ENCODE measurements at regions not wholly inside any gene's neighbourhood (a gene's known extent, or its start where the extent isn't known, plus 50 kb on each side); places are given as distances from the start of the nearest gene placed in this dataset.

DNA sequence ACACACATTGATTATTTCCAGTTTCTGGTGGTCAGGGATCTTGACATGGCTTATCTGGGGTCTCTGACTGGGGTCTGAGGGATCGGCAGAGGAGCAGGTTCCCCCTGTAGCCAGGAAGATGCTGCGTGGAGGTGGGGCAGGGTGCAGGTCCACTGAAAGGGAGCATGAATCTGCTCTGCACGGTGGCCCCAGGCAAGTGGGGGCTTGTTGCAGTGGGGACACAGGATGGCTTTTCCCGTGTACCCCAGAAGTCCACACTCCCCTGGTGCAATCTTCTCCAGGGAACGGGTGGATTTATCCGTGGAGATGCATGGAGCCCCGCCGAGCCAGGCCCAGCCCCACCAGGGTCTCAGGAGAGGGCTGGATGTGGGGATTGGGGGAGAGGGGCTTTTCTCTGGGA, 210.4 kb upstream of the C14orf180 start:
- Mint-ChIP-seq H3K36me3 (ENCODE audit: low read depth) (no peaks in the 10 kb centered on the region), H3K27ac (no peak overlapping the region), H3K4me3 (no peak overlapping the region), H3K9me3 (no peaks in the 10 kb centered on the region), H3K4me1 (ENCODE audit: low read depth) (no peaks in the 10 kb centered on the region), H3K27me3 (ENCODE audit: insufficient read depth) (no peaks in the 10 kb centered on the region)
- intact Hi-C loops (cut with micrococcal nuclease) = no loop called here
- DNase-seq (ENCODE audit: low spot score) = no peak

DNA sequence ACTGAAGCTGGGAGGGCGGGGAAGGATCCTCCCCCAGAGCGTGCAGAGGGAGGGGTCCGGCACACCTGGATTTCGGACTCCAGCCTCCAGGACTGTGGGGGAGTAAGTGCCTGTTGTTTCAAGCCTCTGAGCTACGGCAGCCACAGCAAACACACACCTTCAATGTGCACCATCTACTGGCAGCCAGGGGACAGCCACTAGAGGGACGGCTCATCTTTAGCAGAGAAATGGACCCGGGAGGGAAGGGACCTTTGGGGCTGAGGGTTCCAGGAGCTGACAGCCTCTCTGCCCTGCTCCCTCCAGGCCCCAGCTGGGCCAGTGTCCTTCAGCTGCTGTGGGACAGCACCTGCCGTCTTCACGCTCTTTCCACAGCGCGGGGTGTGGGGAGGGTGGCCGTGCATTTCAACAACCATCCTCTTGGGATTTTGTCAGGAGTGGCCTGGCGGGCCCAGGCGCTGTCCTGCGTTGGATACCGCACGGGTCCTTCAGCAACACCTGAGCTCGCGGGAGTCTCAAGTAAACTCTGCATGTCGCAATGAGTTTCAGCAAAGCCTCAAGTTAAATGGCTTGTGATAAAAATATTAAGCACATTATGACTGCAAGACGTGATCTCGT, 209.2 kb upstream of the C14orf180 start:
- no peak for DNase-seq (ENCODE audit: low spot score)
- Mint-ChIP-seq H3K27me3 (ENCODE audit: insufficient read depth) (no peaks in the 10 kb centered on the region), H3K9me3 (no peaks in the 10 kb centered on the region), H3K4me1 (ENCODE audit: low read depth) (no peaks in the 10 kb centered on the region), H3K4me3 (no peak overlapping the region), H3K36me3 (ENCODE audit: low read depth) (no peaks in the 10 kb centered on the region), H3K27ac (no peak overlapping the region)
- intact Hi-C loops (cut with micrococcal nuclease) = no loop called here

DNA sequence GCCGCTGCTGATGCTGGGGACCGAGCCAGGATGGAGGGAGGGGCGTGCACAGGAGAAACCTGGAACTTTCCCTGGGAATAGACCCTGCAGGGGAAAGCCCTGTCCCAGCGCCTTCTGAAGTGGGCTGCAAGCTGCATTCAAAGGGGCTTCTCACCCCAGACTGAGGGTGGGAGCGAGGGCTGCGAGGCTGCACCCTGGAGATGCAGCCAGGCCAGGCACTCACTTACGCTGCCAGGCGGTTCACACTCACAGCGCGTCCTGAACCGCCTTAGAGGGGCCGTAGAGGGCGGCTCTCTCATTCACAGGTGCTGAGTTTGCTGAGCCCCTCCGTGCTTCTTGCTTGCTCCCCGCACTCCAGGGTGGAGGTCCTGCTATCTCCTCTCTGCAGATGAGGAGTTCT, 208.5 kb upstream of the C14orf180 start:
- H3K9me3 Mint-ChIP-seq = no peaks in the 10 kb centered on the region
- no peak overlapping the region for H3K27ac Mint-ChIP-seq
- H3K27me3 Mint-ChIP-seq (ENCODE audit: insufficient read depth) = no peaks in the 10 kb centered on the region
- intact Hi-C loops (cut with micrococcal nuclease) = no loop called here
- H3K4me1 Mint-ChIP-seq (ENCODE audit: low read depth) = no peaks in the 10 kb centered on the region
- H3K36me3 Mint-ChIP-seq (ENCODE audit: low read depth) = no peaks in the 10 kb centered on the region
- no peak for DNase-seq (ENCODE audit: low spot score)
- no peak overlapping the region for H3K4me3 Mint-ChIP-seq

DNA sequence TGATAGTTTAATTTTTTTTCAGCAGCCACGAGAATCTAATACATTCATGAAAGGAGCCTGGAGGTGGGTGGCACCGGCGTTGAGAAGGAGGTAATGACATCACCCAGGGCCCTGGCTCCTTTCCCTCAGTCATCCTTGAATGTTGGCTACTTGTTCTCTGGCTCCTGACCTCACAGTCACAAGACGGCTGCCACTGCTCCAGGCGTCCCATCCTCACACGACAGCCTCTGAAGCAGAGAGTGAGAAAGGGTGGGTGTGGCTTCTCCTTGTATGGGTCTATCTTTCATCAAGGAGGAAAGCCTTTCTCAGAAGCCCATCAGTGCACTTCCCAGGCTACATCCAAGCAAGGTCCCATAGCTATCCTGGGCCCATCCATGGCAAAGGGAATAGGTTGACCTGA, 207.6 kb upstream of the C14orf180 start:
- no peak overlapping the region for H3K4me3 Mint-ChIP-seq
- no peaks in the 10 kb centered on the region for H3K27me3 Mint-ChIP-seq (ENCODE audit: insufficient read depth)
- H3K9me3 Mint-ChIP-seq = no peaks in the 10 kb centered on the region
- no peaks in the 10 kb centered on the region for H3K4me1 Mint-ChIP-seq (ENCODE audit: low read depth)
- H3K36me3 Mint-ChIP-seq (ENCODE audit: low read depth) = no peaks in the 10 kb centered on the region
- no peak for DNase-seq (ENCODE audit: low spot score)
- intact Hi-C loops (cut with micrococcal nuclease) = no loop called here
- H3K27ac Mint-ChIP-seq = no peak overlapping the region

DNA sequence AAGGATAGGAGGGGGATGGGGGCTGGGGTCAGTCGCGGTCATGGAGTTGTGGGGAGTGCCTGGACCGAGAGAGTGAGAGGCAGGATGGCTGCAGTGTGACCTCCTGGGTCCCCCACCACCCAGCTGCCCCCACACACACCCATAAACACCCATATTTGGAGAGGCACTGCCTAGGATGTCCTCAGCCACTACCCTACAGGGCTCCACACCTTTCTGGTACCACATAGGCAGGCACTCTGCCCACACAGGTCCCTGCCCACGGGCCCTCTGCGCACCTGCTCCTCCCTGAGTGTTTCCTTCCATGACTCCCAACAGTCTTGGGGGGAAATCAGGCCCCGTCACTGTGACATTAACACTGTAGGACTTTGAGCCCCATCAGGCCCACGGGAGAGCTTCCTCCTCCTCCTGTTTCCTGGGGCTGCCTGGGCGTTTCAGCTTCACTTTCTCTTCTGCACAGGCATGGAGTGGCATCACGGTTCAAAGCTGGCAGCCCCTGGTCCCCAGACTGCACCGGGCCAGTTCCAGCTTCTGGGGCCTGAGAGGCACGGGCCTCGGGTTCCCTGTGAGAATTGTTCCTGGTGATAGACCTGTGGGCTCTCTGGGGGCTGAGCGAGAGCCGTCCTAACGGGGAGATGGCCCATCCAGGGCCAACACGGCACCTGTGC, 207.0 kb upstream of the C14orf180 start:
- Mint-ChIP-seq H3K4me1 (ENCODE audit: low read depth) (no peaks in the 10 kb centered on the region), H3K9me3 (no peaks in the 10 kb centered on the region), H3K4me3 (no peak overlapping the region), H3K36me3 (ENCODE audit: low read depth) (no peaks in the 10 kb centered on the region), H3K27me3 (ENCODE audit: insufficient read depth) (no peaks in the 10 kb centered on the region), H3K27ac (no peak overlapping the region)
- no peak for DNase-seq (ENCODE audit: low spot score)
- intact Hi-C loops (cut with micrococcal nuclease) = no loop called here

DNA sequence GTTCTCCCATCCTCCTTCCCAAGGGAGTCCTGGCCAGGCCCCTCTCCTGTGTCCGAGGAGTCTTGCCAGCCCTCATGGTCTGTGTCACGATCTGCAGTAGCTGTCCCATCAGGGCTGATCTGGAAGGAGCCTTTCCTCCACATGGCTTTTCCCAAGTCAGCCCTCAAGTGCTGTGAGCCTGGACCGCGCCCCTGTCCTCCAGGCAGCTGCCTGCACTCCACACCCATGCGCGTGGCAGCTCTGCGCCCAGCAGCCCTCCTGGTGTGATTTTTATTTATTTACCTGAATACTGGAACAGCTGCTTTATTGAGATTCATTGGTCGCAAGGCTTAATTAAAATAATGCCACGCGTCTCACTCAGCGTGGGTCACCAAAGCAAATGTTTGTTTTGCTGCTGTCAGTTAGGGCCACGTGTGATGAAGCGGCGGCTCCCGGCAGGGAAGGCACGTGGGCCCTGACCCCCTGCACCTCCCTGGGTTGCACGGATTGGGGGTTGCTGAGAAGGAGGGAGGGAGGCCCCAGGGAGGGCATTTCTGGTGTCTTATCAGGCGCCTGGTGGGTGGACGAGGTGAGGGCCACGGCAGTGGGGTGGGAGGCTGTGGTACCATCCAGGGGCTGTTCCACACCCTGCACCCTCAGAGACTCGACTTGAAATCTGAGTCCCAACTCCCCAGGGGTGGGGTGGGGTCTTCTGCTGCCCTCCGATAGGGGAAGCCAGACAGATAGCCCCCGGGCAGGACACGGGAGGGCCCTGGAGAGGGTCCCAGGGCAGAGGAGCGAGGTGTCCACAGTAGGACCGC, 206.3 kb upstream of the C14orf180 start:
- Mint-ChIP-seq H3K9me3 (no peaks in the 10 kb centered on the region), H3K27me3 (ENCODE audit: insufficient read depth) (no peaks in the 10 kb centered on the region), H3K4me3 (no peak overlapping the region), H3K4me1 (ENCODE audit: low read depth) (no peaks in the 10 kb centered on the region), H3K36me3 (ENCODE audit: low read depth) (no peaks in the 10 kb centered on the region), H3K27ac (no peak overlapping the region)
- DNase-seq (ENCODE audit: low spot score) = no peak
- intact Hi-C loops (cut with micrococcal nuclease) = no loop called here

DNA sequence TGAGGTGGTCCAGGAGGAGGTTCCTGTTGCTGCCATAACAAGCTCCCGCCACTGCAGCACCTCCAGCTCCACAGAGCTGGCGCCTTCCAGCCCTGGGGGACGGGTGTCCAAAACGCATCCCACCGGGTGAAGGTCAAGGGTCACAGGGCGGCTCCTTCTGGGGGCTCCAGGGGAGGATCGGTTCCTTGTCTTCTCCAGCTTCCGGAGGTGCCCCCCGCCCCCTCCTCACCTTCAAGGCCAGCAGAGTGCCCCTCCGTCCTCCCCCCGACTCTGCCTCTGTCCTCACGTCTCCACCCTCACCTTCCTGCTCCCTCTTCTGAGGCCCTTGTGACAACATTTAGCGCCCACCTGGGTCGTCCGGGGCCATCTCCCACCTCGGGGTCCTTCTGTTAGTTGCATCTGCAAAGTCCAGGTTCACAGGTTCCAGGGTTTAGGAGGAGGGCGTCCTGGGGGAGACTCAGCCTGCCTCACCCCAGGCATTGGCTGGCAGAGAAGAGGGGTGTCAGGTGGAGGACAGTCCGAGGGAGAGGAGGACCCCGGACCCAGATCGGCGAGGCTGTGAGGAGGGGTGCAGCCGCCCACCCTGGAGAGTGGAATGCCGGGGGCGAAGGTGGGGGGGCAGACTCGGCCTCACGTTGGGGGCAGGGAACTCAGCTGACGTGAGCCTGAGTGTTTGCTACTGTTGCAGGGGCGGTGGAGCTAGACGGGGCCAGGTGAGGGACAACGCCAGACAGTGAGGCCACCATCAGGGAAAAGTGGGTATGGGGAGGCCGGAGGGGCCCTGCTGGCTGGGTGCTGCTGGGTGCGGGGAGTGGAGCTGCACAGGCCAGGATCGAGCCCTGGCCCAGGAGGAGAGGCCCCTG, 205.5 kb upstream of the C14orf180 start:
- H3K9me3 Mint-ChIP-seq = no peaks in the 10 kb centered on the region
- H3K4me1 Mint-ChIP-seq (ENCODE audit: low read depth) = no peaks in the 10 kb centered on the region
- no peak for DNase-seq (ENCODE audit: low spot score)
- no peak overlapping the region for H3K27ac Mint-ChIP-seq
- H3K4me3 Mint-ChIP-seq = no peak overlapping the region
- H3K27me3 Mint-ChIP-seq (ENCODE audit: insufficient read depth) = no peaks in the 10 kb centered on the region
- H3K36me3 Mint-ChIP-seq (ENCODE audit: low read depth) = no peaks in the 10 kb centered on the region
- intact Hi-C loops (cut with micrococcal nuclease) = no loop called here

DNA sequence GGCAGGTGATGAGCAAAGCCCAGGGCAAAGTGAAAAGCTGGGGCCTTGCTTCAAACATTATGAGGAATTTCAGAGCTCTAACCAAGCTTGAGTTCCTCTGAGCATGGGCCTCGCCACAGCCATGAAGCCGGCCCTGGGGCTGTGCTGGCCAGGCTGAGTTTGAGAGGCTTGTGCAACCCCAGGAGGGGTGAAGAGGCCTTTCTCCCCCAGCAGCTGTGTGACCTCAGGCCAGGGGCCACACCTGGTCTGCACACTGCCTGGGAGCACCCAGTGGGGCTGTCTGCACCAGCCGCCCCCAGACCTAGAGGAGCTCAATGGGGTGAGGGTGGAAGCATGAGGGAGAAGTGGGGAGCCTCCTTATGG, 204.9 kb upstream of the C14orf180 start:
- DNase-seq (ENCODE audit: low spot score) = no peak
- intact Hi-C loops (cut with micrococcal nuclease) = no loop called here
- Mint-ChIP-seq H3K4me3 (no peak overlapping the region), H3K9me3 (no peaks in the 10 kb centered on the region), H3K36me3 (ENCODE audit: low read depth) (no peaks in the 10 kb centered on the region), H3K27me3 (ENCODE audit: insufficient read depth) (no peaks in the 10 kb centered on the region), H3K4me1 (ENCODE audit: low read depth) (no peaks in the 10 kb centered on the region), H3K27ac (no peak overlapping the region)

DNA sequence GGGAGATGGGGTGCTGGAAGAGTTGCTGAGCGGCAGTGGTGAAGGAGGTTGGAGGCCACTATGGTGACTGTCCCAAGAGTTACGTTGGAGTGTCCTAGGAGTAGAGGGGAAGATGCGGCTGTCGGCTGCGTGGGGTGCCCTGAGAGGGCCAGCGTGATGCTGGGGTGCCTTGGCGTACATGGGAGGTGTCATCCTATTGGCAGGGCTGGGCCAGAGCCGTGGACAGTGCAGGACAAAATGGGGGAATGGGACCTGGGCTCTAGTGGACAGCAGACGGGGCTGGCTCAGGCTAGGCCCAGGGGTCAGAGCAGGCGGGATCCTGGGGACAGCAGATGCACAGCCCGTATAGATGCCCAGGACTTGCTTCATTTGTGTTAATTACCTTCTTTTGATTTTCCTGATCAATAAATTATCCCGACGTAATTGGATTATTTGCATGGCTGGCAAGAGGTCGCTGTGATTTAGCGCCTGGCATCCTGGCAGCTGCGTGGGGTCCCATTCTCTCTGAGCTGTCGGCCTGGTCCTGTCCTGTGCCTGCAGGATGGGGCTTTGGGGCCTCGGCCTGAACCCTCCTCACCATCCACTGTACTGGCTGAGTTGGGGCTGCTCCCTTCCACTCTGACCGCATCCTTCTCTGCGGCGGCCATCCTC, 203.9 kb upstream of the C14orf180 start:
- Mint-ChIP-seq H3K27ac (no peak overlapping the region), H3K4me3 (no peak overlapping the region), H3K27me3 (ENCODE audit: insufficient read depth) (no peaks in the 10 kb centered on the region), H3K9me3 (no peaks in the 10 kb centered on the region), H3K4me1 (ENCODE audit: low read depth) (no peaks in the 10 kb centered on the region), H3K36me3 (ENCODE audit: low read depth) (no peaks in the 10 kb centered on the region)
- DNase-seq (ENCODE audit: low spot score) = no peak
- intact Hi-C loops (cut with micrococcal nuclease) = no loop called here

DNA sequence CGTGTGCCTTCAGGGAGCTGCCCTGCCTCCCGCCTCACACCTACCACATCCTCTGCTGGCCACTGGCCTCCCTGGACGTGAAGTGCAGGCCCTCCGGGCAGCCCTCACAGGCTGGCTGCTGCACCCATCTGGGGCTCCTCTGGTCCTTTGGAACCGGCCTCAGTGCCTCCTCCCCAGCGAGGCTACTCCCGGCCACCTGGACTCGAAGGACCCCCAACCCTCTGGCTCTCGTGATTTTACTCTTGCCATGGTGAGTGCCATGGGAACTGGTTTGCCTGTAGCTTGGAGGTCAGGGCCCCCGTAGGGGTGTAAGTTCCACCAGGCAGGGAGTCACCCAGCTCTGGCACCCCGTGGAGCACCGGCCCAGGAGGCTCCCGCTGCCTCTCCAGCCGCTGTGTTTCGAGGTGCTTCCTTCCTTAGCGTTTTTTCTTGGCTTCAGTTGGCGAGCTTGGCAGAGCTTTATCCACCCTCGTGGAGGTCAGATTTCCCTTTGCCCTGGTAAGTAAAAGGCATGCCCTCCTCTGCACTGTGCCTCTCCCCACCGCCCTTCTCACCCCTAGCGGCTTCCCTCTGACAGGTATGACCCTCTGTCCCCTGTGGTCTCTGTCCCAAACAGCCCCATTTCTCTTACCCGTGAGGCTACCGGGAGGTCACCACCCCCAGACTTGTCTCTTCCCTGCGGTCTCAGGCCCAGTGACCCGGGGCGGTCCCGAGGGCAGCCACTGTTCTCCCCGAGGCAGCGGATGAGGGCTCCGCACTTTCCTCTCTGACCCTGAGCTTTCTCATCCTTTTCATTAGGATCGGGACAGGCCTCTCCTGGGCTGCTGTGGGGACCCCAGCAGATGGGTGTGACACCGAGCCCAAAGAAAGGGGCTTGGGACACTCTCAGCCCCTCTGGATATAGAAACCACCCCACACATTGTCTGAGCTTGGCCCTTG, 203.1 kb upstream of the C14orf180 start:
- DNase-seq (ENCODE audit: low spot score) = no peak
- no peak overlapping the region for H3K27ac Mint-ChIP-seq
- H3K36me3 Mint-ChIP-seq (ENCODE audit: low read depth) = no peaks in the 10 kb centered on the region
- intact Hi-C loops (cut with micrococcal nuclease) = no loop called here
- H3K4me1 Mint-ChIP-seq (ENCODE audit: low read depth) = no peaks in the 10 kb centered on the region
- peaks cover 5% of the 10 kb centered on the region for H3K9me3 Mint-ChIP-seq
- no peaks in the 10 kb centered on the region for H3K27me3 Mint-ChIP-seq (ENCODE audit: insufficient read depth)
- H3K4me3 Mint-ChIP-seq = no peak overlapping the region

DNA sequence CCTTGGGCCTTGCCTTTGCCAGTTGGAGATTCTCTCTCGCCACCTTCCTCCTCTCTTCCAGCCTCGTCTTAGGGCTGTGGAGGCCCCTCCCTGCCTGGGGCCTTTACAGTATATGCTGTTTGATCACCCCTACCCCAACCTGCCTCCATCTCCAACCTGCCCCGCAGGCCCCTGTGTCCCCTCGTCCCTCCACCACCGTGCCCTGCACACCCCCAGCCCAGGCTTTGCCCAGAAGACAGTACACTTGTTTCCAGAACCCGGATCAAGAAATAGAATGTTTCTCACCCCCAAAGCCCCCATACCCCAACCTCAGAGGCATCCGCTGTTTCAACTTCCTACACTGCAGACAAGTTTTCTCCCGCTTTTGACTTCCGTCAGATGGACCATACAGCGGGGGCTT, 202.3 kb upstream of the C14orf180 start:
- Mint-ChIP-seq H3K36me3 (ENCODE audit: low read depth) (no peaks in the 10 kb centered on the region), H3K27me3 (ENCODE audit: insufficient read depth) (no peaks in the 10 kb centered on the region), H3K4me1 (ENCODE audit: low read depth) (no peaks in the 10 kb centered on the region), H3K4me3 (no peak overlapping the region), H3K9me3 (peaks cover 5% of the 10 kb centered on the region), H3K27ac (no peak overlapping the region)
- intact Hi-C loops (cut with micrococcal nuclease) = no loop called here
- no peak for DNase-seq (ENCODE audit: low spot score)

DNA sequence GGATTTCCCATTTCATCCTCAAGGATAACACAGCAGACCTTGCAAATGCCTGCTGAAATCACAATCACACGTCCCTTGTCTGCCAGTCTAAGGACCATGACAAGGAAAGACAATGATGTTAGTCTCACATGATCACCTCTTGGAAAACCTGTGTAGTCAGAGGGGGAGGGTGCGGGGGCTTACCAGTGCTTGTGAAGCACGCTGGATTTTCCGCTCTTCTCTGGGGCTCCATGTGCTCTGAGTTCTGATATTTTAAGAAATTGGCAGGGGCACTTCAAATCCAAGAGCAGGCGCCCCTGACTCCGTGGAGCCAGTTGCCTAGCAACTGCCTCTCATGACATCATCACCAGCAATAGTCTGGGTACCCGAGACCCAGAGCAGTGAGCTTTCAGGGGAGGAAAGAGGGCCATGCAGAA, 200.9 kb upstream of the C14orf180 start:
- H3K9me3 Mint-ChIP-seq = peaks cover 5% of the 10 kb centered on the region
- no peaks in the 10 kb centered on the region for H3K4me1 Mint-ChIP-seq (ENCODE audit: low read depth)
- H3K27me3 Mint-ChIP-seq (ENCODE audit: insufficient read depth) = no peaks in the 10 kb centered on the region
- intact Hi-C loops (cut with micrococcal nuclease) = no loop called here
- no peak overlapping the region for H3K4me3 Mint-ChIP-seq
- no peak for DNase-seq (ENCODE audit: low spot score)
- no peak overlapping the region for H3K27ac Mint-ChIP-seq
- no peaks in the 10 kb centered on the region for H3K36me3 Mint-ChIP-seq (ENCODE audit: low read depth)
